WI38 (cell line): ENCODE measurements at regions not wholly inside any gene's neighbourhood (a gene's known extent, or its start where the extent isn't known, plus 50 kb on each side); places are given as distances from the start of the nearest gene placed in this dataset.

Experiments used
- H3K4me3 ChIP-seq: 2 replicates; pipeline ENCODE4 v1.5.1; 2011; ENCODE audit warnings: low read depth, mild to moderate bottlenecking, control low read depth, low read length
- TF ChIP-seq, protein P1 (sequence below): IDR thresholded peaks from 2 replicates; pipeline ENCODE4 v1.5.1; 2012; ENCODE audit warnings: low read depth, mild to moderate bottlenecking, control low read depth, low read length

DNA sequence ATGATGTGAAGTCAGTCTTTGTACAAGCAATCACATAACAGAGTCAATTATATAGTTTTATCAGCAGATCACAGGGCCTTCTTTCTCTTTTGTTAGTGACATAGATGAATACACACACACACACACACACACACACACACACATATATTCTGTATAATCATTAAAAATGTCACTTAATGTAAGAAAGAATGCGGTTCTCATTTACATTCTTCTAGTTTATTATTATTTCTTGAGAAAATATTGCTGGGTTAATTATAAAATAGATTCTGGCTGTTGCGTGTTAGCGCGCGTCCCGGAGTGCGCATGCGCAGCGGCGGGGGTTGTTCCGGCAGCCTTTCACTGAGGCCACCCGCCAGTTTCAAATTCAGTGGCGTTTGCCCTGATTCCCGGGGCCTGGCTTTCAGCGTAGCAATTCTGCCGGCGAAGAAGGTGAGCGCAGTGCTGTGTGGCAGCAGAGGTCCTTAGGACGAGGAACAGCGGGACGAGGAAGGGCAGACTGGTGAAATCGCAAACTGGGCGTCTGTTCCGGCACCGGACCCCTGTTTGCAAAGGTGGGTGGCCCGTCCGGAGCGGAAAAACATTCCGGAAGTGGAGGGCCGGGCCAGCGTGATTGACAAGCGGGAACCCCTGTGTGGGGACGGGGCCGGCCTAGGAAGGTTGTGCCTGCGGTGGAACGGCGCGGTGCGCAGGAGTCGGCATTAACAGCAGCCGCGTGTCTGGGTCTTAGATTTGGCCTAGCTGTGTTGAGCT is 75.3 kb upstream of the PZP start:
- peak overlapping the region; percentile 56 for H3K4me3 ChIP-seq

GRCh38 chr12:9276990-9277389 is 68.8 kb upstream of the PZP start:
- H3K4me3 ChIP-seq = no peak overlapping the region
- TF ChIP-seq, protein P1, sequence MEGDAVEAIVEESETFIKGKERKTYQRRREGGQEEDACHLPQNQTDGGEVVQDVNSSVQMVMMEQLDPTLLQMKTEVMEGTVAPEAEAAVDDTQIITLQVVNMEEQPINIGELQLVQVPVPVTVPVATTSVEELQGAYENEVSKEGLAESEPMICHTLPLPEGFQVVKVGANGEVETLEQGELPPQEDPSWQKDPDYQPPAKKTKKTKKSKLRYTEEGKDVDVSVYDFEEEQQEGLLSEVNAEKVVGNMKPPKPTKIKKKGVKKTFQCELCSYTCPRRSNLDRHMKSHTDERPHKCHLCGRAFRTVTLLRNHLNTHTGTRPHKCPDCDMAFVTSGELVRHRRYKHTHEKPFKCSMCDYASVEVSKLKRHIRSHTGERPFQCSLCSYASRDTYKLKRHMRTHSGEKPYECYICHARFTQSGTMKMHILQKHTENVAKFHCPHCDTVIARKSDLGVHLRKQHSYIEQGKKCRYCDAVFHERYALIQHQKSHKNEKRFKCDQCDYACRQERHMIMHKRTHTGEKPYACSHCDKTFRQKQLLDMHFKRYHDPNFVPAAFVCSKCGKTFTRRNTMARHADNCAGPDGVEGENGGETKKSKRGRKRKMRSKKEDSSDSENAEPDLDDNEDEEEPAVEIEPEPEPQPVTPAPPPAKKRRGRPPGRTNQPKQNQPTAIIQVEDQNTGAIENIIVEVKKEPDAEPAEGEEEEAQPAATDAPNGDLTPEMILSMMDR = no peak

- TF ChIP-seq, protein P1 = no peak
- H3K4me3 ChIP-seq = no peak overlapping the region
These were observed 65.1 kb upstream of the PZP start for GRCh38 chr12:9273276-9273675.

DNA sequence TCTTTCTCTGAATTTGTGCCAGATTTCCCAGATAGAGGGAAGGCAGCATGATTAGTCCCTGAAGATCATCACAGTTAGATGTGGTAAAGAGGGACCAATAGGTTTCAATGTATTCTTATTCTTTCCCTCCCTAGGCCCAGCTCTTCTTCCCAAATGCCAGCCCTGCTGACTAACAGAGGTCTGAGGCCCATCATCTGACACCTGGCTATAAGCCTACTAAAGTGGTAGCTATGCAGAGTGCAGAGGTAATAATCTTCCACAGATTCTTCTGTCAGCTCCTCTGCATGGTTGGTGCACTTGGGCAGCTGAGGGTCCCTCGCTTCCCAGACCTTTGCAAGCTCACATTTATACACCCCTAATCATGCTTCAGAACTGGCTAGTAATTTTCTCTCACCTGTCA is 63.7 kb upstream of the PZP start:
- TF ChIP-seq, protein P1 = no peak
- H3K4me3 ChIP-seq = no peak overlapping the region

DNA sequence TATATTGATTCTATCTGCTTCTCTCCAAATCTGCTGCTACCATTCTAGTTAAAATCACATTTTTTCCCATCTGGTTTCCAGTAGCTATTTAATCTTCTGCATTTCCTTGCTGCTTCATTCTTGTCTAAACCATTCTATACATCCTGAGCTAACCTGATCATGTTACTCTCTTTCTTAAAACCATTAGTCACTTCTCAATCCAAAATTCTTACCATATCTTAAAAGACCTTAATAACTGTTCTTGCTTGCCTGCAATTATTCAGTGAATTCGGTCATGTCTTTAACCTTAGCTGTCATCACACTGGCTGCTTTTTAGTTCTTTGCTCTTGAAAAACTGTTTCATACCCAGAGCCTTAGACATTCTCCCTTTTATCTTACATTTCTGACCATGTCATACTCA is 56.4 kb upstream of the PZP start:
- TF ChIP-seq, protein P1 = no peak
- no peak overlapping the region for H3K4me3 ChIP-seq

- H3K4me3 ChIP-seq = no peak overlapping the region
- TF ChIP-seq, protein P1 = no peak
These were observed 52.7 kb upstream of the PZP start for GRCh38 chr12:9260931-9261330.

DNA sequence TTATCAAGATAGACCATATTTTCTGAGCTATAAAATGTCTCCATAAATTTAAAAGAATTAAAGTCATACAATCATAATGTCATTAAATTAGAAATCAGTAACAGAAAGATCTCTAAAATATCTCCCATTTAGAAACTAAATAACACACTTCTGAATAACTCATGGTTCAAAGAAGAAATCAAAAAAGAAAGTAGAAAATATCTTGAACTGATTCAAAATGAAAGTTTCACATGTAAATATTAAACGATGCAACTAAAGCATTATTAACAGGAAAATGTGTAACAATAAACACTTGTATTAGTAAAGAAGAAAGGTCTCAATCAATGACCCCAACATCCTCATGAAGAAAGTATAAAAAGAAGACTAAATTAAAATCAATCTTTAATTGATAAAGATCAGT is 50.5 kb upstream of the PZP start:
- H3K4me3 ChIP-seq = no peak overlapping the region
- TF ChIP-seq, protein P1 = no peak
